ENCODE measurements at regions not wholly inside any gene's neighbourhood (a gene's known extent, or its start where the extent isn't known, plus 50 kb on each side); places are given as distances from the start of the nearest gene placed in this dataset.

GRCh38 chr4:52172166-52172565, 121.1 kb downstream of the SPATA18 start:
- TF ChIP-seq EZH2 (optimal IDR thresholded peaks at IDR 0.05; ENCODE audit: low read depth, low read length) (no peak), CTCF (IDR thresholded peaks at IDR 0.05; ENCODE audit: low read length) (no peak; the same call in 1 of the 2 replicates), EZH2phosphoT487 (IDR thresholded peaks at IDR 0.05; ENCODE audit: low read length) (no peak)
